Peyer's patch (tissue), 4 donors: ENCODE measurements at regions not wholly inside any gene's neighbourhood (a gene's known extent, or its start where the extent isn't known, plus 50 kb on each side); places are given as distances from the start of the nearest gene placed in this dataset.

ENCODE experiments used
- CTCF ChIP-seq, 6 experiments: fragments of 450-650 bp in 4 of 6; fragments of 200-600 bp in 2 of 6; sonication (generic) in 1 of 6; IDR thresholded peaks; one replicate each; pipeline ENCODE4 v1.5.1; 2017 to 2019; ENCODE audit warnings: antibody characterized with exemption in 6 of 6, mild to moderate bottlenecking in 3 of 6, moderate library complexity in 1 of 6
- POLR2A ChIP-seq, 2 donors: fragments of 450-650 bp; IDR thresholded peaks; one replicate each; pipeline ENCODE4 v1.5.1; 2017; ENCODE audit warnings: antibody characterized with exemption in 2 of 2, mild to moderate bottlenecking in 2 of 2, moderate library complexity in 2 of 2

DNA sequence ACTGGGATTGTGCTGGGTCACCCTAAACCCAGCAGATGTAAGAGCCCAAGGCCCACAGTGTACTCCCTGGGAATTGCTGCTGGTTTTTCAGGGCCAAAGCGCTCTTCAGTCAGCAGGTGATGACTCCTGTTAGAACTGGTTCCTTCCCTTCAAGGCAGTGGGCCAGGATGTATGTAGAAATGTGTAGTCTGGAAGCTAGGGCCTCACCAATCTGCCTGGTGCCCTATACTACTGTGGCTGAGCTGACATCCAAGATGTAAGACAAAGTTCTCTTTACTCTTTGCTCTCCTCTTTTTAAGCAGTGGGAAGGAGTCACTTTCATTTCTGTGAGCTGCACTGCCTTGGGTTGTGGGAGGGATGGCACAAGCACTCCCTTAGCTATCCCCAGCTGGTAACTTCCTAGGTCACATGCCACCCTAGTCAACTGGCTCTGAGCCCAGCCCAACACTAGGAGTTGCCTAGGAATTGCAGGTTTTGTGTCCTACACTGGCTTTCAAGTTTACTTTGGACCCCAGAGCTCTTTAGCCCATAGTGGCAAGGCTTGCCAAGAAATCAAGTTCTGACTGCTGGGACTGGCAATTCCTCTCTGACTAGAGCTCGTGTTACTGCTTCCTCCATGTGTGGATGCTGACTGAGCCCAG is 249.2 kb downstream of the C12orf50 start:
- no peak for TF ChIP-seq POLR2A (IDR thresholded peaks at IDR 0.05)
- TF ChIP-seq CTCF (IDR thresholded peaks at IDR 0.05), result no peak
